GM12872 (cell line): ENCODE measurements at regions not wholly inside any gene's neighbourhood (a gene's known extent, or its start where the extent isn't known, plus 50 kb on each side); places are given as distances from the start of the nearest gene placed in this dataset.

Experiments used
- CTCF ChIP-seq: IDR thresholded peaks from 3 replicates; pipeline ENCODE4 v1.5.1; 2011; ENCODE audit warnings: low read depth, mild to moderate bottlenecking, low read length, moderate library complexity; ENCODE audit not compliant: insufficient read depth

GRCh38 chr2:228447266-228447915 is 265.9 kb upstream of the SPHKAP start:
- no peak for TF ChIP-seq CTCF

- no peak for TF ChIP-seq CTCF
Observed at GRCh38 chr2:228446734-228447133, 265.2 kb upstream of the SPHKAP start.

GRCh38 chr2:228444161-228444560 is 262.7 kb upstream of the SPHKAP start:
- TF ChIP-seq CTCF: no peak

GRCh38 chr2:228433721-228434120 is 252.2 kb upstream of the SPHKAP start:
- no peak for TF ChIP-seq CTCF

GRCh38 chr2:228432116-228432515 is 250.6 kb upstream of the SPHKAP start:
- TF ChIP-seq CTCF: no peak

GRCh38 chr2:228430986-228431385 is 249.5 kb upstream of the SPHKAP start:
- TF ChIP-seq CTCF: no peak

- no peak for TF ChIP-seq CTCF
Observed at GRCh38 chr2:228426502-228427216, 245.2 kb upstream of the SPHKAP start.
